ENCODE measurements at regions not wholly inside any gene's neighbourhood (a gene's known extent, or its start where the extent isn't known, plus 50 kb on each side); places are given as distances from the start of the nearest gene placed in this dataset.

DNA sequence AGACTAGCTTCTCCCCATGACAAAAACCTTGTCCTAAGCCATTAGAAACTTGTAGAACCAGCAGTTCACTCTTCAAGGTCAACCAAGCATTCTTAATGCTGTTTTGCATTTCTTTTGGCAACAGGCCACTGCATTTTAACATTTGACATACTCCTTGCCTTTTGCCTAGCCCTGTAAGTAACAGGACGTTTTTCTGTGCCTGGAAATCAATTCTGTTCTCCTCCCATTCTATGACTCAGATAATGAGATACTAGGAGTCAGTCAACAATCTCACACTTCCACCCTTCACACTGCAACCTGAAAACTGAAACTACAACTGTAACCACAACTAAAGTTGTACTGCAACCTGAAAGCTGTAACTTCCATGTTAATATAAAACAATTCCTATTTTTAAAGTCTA lies 268.7 kb downstream of the MZT1 start:
- TF ChIP-seq, protein P1, sequence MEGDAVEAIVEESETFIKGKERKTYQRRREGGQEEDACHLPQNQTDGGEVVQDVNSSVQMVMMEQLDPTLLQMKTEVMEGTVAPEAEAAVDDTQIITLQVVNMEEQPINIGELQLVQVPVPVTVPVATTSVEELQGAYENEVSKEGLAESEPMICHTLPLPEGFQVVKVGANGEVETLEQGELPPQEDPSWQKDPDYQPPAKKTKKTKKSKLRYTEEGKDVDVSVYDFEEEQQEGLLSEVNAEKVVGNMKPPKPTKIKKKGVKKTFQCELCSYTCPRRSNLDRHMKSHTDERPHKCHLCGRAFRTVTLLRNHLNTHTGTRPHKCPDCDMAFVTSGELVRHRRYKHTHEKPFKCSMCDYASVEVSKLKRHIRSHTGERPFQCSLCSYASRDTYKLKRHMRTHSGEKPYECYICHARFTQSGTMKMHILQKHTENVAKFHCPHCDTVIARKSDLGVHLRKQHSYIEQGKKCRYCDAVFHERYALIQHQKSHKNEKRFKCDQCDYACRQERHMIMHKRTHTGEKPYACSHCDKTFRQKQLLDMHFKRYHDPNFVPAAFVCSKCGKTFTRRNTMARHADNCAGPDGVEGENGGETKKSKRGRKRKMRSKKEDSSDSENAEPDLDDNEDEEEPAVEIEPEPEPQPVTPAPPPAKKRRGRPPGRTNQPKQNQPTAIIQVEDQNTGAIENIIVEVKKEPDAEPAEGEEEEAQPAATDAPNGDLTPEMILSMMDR (conservative IDR thresholded peaks at IDR 0.05; ENCODE audit: low read length): no peak
- no peak for TF ChIP-seq EZH2phosphoT487 (IDR thresholded peaks at IDR 0.05; ENCODE audit: borderline replicate concordance)

Data from Loucy (cell line).